ENCODE measurements at regions not wholly inside any gene's neighbourhood (a gene's known extent, or its start where the extent isn't known, plus 50 kb on each side); places are given as distances from the start of the nearest gene placed in this dataset.

DNA sequence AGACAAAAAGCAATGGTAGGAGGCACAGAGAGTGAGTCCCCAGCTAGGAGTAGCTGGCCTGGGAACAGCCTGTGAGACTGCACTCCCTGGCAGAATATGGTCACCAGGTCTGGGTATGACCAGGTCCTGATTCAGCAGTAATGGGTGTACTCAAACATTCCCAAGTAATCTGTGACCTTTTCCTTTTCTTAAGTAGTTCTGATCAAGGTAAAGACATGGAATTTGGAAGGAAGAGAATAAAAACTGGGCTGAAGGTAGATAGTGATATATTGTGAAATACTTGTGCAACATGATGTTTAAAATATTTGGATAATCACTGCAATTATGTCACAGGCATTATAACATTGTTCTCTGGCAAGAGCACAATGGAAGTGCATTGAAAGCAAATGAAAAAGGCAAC, 147.2 kb upstream of the DPYD start:
- no peak for TF ChIP-seq GABPA (IDR thresholded peaks at IDR 0.05; ENCODE audit: low read depth)
- TF ChIP-seq, protein P1, sequence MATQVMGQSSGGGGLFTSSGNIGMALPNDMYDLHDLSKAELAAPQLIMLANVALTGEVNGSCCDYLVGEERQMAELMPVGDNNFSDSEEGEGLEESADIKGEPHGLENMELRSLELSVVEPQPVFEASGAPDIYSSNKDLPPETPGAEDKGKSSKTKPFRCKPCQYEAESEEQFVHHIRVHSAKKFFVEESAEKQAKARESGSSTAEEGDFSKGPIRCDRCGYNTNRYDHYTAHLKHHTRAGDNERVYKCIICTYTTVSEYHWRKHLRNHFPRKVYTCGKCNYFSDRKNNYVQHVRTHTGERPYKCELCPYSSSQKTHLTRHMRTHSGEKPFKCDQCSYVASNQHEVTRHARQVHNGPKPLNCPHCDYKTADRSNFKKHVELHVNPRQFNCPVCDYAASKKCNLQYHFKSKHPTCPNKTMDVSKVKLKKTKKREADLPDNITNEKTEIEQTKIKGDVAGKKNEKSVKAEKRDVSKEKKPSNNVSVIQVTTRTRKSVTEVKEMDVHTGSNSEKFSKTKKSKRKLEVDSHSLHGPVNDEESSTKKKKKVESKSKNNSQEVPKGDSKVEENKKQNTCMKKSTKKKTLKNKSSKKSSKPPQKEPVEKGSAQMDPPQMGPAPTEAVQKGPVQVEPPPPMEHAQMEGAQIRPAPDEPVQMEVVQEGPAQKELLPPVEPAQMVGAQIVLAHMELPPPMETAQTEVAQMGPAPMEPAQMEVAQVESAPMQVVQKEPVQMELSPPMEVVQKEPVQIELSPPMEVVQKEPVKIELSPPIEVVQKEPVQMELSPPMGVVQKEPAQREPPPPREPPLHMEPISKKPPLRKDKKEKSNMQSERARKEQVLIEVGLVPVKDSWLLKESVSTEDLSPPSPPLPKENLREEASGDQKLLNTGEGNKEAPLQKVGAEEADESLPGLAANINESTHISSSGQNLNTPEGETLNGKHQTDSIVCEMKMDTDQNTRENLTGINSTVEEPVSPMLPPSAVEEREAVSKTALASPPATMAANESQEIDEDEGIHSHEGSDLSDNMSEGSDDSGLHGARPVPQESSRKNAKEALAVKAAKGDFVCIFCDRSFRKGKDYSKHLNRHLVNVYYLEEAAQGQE (IDR thresholded peaks at IDR 0.05; ENCODE audit: insufficient replicate concordance, low read depth): no peak
- TF ChIP-seq, protein P2, sequence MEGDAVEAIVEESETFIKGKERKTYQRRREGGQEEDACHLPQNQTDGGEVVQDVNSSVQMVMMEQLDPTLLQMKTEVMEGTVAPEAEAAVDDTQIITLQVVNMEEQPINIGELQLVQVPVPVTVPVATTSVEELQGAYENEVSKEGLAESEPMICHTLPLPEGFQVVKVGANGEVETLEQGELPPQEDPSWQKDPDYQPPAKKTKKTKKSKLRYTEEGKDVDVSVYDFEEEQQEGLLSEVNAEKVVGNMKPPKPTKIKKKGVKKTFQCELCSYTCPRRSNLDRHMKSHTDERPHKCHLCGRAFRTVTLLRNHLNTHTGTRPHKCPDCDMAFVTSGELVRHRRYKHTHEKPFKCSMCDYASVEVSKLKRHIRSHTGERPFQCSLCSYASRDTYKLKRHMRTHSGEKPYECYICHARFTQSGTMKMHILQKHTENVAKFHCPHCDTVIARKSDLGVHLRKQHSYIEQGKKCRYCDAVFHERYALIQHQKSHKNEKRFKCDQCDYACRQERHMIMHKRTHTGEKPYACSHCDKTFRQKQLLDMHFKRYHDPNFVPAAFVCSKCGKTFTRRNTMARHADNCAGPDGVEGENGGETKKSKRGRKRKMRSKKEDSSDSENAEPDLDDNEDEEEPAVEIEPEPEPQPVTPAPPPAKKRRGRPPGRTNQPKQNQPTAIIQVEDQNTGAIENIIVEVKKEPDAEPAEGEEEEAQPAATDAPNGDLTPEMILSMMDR (IDR thresholded peaks at IDR 0.05; ENCODE audit: insufficient read depth, low read length): no peak
- TF ChIP-seq SPI1 (IDR thresholded peaks at IDR 0.05; ENCODE audit: borderline replicate concordance, low read depth): no peak
- no peak for DNase-seq (ENCODE audit: low read depth in 1 of 2, low spot score in 1 of 2)
- H3K27ac ChIP-seq (replicated peaks): no peak overlapping the region

DNA sequence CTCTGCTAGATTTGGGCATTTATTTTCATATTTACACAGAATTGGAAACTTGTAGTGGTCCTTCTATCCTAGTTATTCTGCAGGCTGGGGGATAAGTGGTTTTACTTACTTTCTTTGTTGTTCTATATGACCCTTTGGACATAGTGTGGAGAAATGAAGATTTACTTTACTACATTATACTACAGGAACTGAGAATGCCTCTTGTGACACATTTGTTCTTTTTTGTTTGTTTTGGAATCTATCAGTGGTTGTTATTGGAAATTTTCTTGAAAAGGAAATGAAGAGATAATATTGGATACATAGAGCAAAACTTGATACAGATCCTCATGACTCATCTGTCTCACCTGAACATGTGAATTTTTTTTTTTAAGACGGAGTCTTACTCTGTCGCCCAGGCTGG, 146.1 kb upstream of the DPYD start:
- no peak for DNase-seq (ENCODE audit: low read depth in 1 of 2, low spot score in 1 of 2)
- Histone ChIP-seq H3K27me3 (ENCODE audit: insufficient read depth, poor library complexity, severe bottlenecking) (no peaks in the 10 kb centered on the region), H3K27ac (replicated peaks) (no peak overlapping the region), H3K4me3 (replicated peaks; ENCODE audit: insufficient read depth, low read length) (no peak overlapping the region)
- TF ChIP-seq, protein P2 (IDR thresholded peaks at IDR 0.05; ENCODE audit: insufficient read depth, low read length): no peak
- TF ChIP-seq, protein P1 (IDR thresholded peaks at IDR 0.05; ENCODE audit: insufficient replicate concordance, low read depth): no peak
- TF ChIP-seq POLR2AphosphoS5 (IDR thresholded peaks at IDR 0.05; ENCODE audit: low read depth) (no peak), GABPA (IDR thresholded peaks at IDR 0.05; ENCODE audit: low read depth) (no peak), SPI1 (IDR thresholded peaks at IDR 0.05; ENCODE audit: borderline replicate concordance, low read depth) (no peak)

More for the DNA sequence above, 147.2 kb upstream of the DPYD start:
- H3K27me3 ChIP-seq (ENCODE audit: insufficient read depth, poor library complexity, severe bottlenecking): no peaks in the 10 kb centered on the region
- no peak overlapping the region for H3K4me3 ChIP-seq (replicated peaks; ENCODE audit: insufficient read depth, low read length)

DNA sequence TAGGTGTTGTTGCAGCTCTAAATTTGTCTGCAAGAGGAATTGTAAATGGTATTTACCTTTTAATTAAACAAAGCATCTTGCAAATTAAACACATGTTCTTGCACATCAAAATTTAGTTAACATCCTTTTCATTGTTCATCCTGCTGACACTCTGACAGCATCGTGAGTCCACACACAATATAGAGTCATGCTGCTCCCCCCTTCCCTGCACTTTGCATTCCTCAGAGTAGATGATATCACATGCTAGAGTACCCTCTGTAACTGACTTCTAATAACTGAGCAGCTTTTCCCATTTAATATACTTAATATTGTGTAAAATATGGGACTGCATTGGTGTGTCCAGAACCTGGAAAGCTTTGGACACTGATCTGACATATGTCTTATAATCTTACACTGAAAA, 138.8 kb upstream of the DPYD start:
- no peak for DNase-seq (ENCODE audit: low read depth in 1 of 2, low spot score in 1 of 2)
- no peak for TF ChIP-seq POLR2AphosphoS5 (IDR thresholded peaks at IDR 0.05; ENCODE audit: low read depth)
- no peak for TF ChIP-seq SPI1 (IDR thresholded peaks at IDR 0.05; ENCODE audit: borderline replicate concordance, low read depth)
- no peak for TF ChIP-seq GABPA (IDR thresholded peaks at IDR 0.05; ENCODE audit: low read depth)
- TF ChIP-seq, protein P2 (IDR thresholded peaks at IDR 0.05; ENCODE audit: insufficient read depth, low read length): no peak
- TF ChIP-seq, protein P1 (IDR thresholded peaks at IDR 0.05; ENCODE audit: insufficient replicate concordance, low read depth): no peak
- peaks cover 6% of the 10 kb centered on the region for H3K27me3 ChIP-seq (ENCODE audit: insufficient read depth, poor library complexity, severe bottlenecking)
- no peak overlapping the region for H3K4me3 ChIP-seq (replicated peaks; ENCODE audit: insufficient read depth, low read length)
- no peak overlapping the region for H3K27ac ChIP-seq (replicated peaks)
